HG02623 (cell line): ENCODE measurements at regions not wholly inside any gene's neighbourhood (a gene's known extent, or its start where the extent isn't known, plus 50 kb on each side); places are given as distances from the start of the nearest gene placed in this dataset.
"Not testable (repeated sequence)": the region's sequence is repeated elsewhere in the genome, so short reads cannot be mapped to it uniquely, and the experiment has no call there.

Source experiments
- ATAC-seq: cut with Tn5 transposase; IDR thresholded peaks from one replicate; pipeline ENCODE4 v1.9.1; 2021; ENCODE audit warnings: moderate library complexity; ENCODE audit not compliant: unreplicated experiment

GRCh38 chr11:110347660-110348059, 51.2 kb upstream of the RDX start:
- no peak for ATAC-seq

DNA sequence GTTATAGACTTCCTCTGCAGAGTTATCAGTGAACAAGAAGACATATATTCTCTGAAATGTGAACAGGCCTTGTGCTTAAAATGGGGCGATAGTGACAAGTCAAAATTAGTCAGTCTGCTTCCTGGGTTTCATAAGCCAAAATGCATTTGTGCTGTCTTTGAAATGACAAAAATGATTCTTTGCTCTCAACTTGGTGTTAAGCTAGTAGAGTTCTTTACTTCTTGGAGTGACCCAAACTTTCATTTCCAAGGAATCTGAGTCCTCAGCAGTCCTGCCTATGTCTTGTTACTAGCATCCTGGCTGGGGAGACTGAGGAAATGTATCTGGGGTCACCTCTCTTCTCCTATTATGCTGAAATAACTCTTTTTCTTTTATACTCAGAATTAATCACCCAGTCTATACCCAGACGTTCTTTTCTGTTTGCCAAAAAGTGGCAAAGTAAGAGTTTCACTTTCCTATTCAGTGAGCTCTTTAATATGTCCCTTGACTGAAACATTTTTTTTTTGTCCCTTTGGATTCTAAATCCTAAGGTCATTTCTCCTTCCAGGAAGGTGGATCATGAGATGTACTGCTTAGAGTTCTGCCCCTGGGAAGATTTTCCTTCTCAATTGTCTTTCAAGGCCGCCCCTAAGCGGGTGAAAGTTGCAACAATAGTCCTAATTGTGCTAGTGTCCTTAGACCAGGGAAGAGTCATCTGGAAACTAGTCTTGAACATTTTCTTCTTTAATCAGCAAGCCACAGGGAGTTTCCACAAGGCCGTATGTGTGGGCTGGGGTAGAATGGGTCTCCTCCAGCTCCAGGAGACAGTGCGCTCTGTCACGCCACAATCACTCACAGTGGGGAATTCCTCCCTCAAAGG, 53.0 kb upstream of the RDX start:
- peak; percentile 68 for ATAC-seq

- ATAC-seq = peak; percentile 2
Measured at GRCh38 chr11:110349997-110350383, 53.6 kb upstream of the RDX start.

- no peak for ATAC-seq
Measured at GRCh38 chr11:110355011-110355744, 58.8 kb upstream of the RDX start.

DNA sequence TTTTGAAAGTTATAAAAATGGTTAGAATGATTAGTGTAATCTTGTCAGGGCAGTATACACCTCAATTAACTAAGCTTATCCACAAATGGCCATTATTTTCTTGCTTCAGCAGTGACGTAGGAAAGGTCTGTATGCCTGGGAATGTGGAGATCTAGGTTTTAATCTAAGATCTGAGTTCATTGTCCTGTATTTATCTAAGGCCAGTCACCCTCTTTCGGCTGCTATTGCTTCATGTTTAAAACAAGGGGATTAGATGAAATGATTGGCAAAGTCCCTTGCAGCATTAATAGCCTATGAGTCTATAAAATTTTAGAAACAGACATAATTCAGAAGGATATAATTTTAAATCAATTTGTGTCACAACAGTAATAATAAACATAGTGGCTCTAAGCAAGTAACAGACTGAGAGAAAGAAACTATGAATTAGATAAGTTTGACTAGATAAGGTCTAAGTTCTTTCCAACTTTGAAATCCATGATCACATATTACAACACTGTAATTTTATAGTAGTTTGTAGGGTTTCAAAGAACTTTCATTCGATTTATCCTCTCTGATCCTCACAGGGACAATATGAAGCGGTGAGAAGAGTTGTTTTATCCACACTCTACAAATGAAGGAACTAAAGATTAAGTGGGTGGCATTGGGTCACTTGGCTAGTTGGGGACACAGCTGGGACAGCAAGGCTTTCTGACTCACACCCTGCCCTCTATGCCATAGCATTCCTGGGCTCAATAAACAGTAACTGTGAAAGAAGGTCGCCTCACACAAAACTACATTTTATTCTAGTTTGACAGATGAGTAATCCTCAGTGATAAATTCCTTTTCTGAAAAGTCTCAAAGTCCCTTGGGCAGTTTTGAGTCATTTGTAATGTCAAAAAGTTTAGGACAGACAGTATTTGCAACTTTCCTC, 60.6 kb upstream of the RDX start:
- ATAC-seq = no peak

DNA sequence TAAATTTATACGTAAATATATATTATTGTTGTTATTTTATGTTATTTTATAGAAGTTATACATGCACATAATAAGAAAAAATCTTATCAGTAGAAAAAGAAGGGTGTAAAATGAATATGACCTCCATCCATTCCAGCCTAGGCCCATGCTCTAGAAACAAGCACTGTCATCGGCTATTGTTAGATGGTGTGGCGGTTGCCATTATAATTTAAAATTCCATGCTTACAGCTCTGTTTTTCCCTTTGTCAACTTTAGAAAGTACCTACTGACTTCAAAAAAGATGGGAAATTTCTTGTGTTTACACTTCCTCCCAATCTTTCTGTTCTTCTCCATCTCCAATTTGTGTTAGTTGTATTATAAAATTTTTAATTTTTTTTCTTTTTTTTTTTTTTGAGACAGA, 61.9 kb upstream of the RDX start:
- ATAC-seq = no peak

GRCh38 chr11:110360781-110361408, 64.5 kb upstream of the RDX start:
- not testable (repeated sequence) for ATAC-seq

GRCh38 chr11:110362971-110363509, 66.6 kb upstream of the RDX start:
- peak; percentile 55 for ATAC-seq

GRCh38 chr11:110366291-110366690, 63.5 kb upstream of the FDX1 start:
- no peak for ATAC-seq

GRCh38 chr11:110367571-110367970, 62.2 kb upstream of the FDX1 start:
- no peak for ATAC-seq

GRCh38 chr11:110371084-110371483, 58.7 kb upstream of the FDX1 start:
- ATAC-seq = no peak

DNA sequence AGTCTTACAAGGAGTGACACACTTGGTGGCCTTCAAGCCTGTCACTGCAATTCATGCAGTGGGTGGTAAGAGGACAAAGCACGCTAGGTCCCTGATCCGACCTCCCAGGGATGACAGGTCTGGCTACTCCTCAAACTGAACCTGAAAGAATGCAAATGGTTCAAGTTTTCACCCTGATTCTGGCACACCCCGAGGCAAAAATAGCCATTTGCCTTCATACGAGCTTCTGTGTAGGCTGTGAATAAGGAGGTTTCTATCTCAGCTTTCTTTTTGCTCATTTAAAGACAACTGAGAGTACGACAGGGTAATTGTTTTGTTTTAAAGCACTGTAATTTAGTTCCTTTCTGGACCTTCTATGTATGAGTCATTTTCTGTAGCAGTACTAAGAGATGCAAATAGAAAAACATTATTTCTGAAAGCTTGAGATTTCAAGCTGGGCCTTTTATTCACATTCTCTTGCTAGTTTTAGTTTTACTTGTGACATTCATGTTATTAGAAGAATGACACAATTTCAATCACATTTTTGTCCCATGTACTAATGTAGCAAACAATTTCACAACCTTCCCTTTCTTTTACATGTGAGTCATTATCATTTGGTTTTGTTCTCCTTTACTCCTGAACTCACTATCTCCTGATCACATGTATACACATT, 56.6 kb upstream of the FDX1 start:
- peak; percentile 86 for ATAC-seq

GRCh38 chr11:110374921-110375320, 54.8 kb upstream of the FDX1 start:
- no peak for ATAC-seq

GRCh38 chr11:110375351-110375750, 54.4 kb upstream of the FDX1 start:
- no peak for ATAC-seq

- no peak for ATAC-seq
Measured at GRCh38 chr11:110376021-110376420, 53.7 kb upstream of the FDX1 start.

GRCh38 chr11:110376711-110377324, 52.9 kb upstream of the FDX1 start:
- ATAC-seq = peak; percentile 35

- ATAC-seq = no peak
Measured at GRCh38 chr11:110377434-110377833, 52.3 kb upstream of the FDX1 start.

DNA sequence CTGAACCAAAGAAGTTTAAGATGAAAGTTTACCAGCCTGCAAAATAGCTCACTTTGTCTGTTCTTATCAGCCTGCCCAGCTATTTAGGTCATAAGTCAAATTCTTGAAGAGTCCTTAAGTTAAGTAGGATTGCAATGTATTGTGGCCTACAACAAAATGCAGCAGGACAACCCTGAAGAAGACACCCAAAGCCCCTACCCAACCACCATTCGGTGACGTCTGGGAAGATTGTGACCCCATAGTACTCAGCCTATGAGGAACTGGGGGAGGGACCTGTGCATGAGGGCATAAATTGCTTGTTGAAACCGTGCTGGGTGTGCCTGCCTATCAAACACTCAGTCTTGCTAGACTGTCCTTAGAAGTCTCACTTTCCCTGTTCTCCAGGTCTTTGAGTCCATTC, 50.5 kb upstream of the FDX1 start:
- ATAC-seq = no peak

DNA sequence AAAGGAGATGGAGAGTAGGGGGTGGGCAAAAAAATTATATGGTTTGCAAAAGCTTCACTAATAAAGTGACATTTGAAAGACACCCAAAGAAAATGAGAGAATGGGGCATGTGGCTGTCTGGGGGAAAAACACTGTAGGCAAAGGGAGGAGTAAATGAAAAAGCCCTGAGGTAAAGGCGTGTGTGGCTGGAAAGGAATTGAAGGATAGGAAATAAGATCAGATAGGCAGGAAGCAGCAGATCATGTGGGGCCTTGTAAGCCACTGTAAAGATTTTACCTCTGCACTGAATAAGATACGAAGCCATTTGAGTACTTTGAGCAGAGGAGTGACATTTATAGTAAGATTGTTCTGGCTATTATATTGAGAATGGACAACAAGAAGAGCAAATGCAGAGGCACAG, 49.8 kb upstream of the FDX1 start:
- ATAC-seq = no peak
